Caco-2 (cell line): ENCODE measurements at regions not wholly inside any gene's neighbourhood (a gene's known extent, or its start where the extent isn't known, plus 50 kb on each side); places are given as distances from the start of the nearest gene placed in this dataset.

Experiments used
- BruUV-seq: library from RNA; stranded (reverse); fragments of 400-500 nt; replicated peaks from 2 replicates; lab custom pipeline; 2021; lab: Mats Ljungman, UMichigan
- CTCF ChIA-PET: fragments of 300-600 bp; sonication (Branson Sonifier 250); formaldehyde crosslinking; loops from one replicate; lab custom pipeline; 2022; ENCODE audit warnings: antibody characterized with exemption; lab: Charles Lee
- POLR2A ChIA-PET: fragments of 300-600 bp; sonication (Branson Sonifier 250); formaldehyde crosslinking; loops from one replicate; lab custom pipeline; 2022; ENCODE audit warnings: antibody characterized with exemption; lab: Charles Lee
- DNase-seq, 2 experiments: peaks; one replicate each; pipeline versions ENCODE4 v3.0.0 to v3.0.0-alpha.2; 2020 to 2022
- H3K27me3 ChIP-seq: replicated peaks from 2 replicates; pipeline ENCODE4 v1.6.0; 2011; ENCODE audit warnings: low read length; ENCODE audit not compliant: control insufficient read depth, insufficient read depth
- H3K36me3 ChIP-seq: 2 replicates; pipeline ENCODE4 v1.5.1; 2011; ENCODE audit warnings: low read length; ENCODE audit not compliant: control insufficient read depth, insufficient read depth
- H3K4me1 ChIP-seq: fragments of 250-450 bp; sonication (Bioruptor Pico); 2 replicates; pipeline ENCODE4 v1.5.1; 2020; ENCODE audit warnings: mild to moderate bottlenecking
- H3K4me3 ChIP-seq: 2 replicates; pipeline ENCODE4 v1.5.1; 2011; ENCODE audit warnings: low read depth, mild to moderate bottlenecking, control low read depth, low read length
- H3K9me3 ChIP-seq: fragments of 250-450 bp; sonication (Bioruptor Pico); 2 replicates; pipeline ENCODE4 v1.5.1; 2020; ENCODE audit warnings: mild to moderate bottlenecking, moderate library complexity
- H3K27ac Mint-ChIP-seq: one replicate; pipeline ENCODE4 v1.8.0; 2022; ENCODE audit warnings: mixed read lengths; ENCODE audit not compliant: unreplicated experiment
- H3K27me3 Mint-ChIP-seq: one replicate; pipeline ENCODE4 v1.8.0; 2022; ENCODE audit warnings: mixed read lengths; ENCODE audit not compliant: insufficient read depth, unreplicated experiment
- H3K36me3 Mint-ChIP-seq: one replicate; pipeline ENCODE4 v1.8.0; 2022; ENCODE audit warnings: mild to moderate bottlenecking, mixed read lengths; ENCODE audit not compliant: insufficient read depth, unreplicated experiment
- H3K4me1 Mint-ChIP-seq: one replicate; pipeline ENCODE4 v1.8.0; 2022; ENCODE audit warnings: low read depth, mixed read lengths; ENCODE audit not compliant: unreplicated experiment
- H3K4me3 Mint-ChIP-seq: one replicate; pipeline ENCODE4 v1.8.0; 2022; ENCODE audit warnings: mild to moderate bottlenecking, moderate library complexity, mixed read lengths; ENCODE audit not compliant: unreplicated experiment
- H3K9me3 Mint-ChIP-seq: one replicate; pipeline ENCODE4 v1.8.0; 2022; ENCODE audit warnings: mixed read lengths; ENCODE audit not compliant: unreplicated experiment
- CTCF ChIP-seq, 2 experiments: fragments of 200-600 bp in 1 of 2; IDR thresholded peaks; 1 replicate in 1 of 2; 2 replicates in 1 of 2; pipeline versions ENCODE4 v1.5.1 to v1.8.0; 2011 to 2022; ENCODE audit warnings: antibody characterized with exemption in 1 of 2, control low read depth in 1 of 2, inconsistent platforms in 1 of 2, low read depth in 1 of 2, low read length in 1 of 2, mild to moderate bottlenecking in 1 of 2, moderate library complexity in 1 of 2; ENCODE audit not compliant: insufficient read depth in 1 of 2, severe bottlenecking in 1 of 2, unreplicated experiment in 1 of 2
- intact Hi-C: fragments of 100-400 bp; cut with micrococcal nuclease; formaldehyde crosslinking; loops from one replicate; pipeline ENCODE4 v1.10.0; 2022; ENCODE audit not compliant: unreplicated experiment

- no peaks in the 10 kb centered on the region for H3K36me3 Mint-ChIP-seq
- ChIA-PET POLR2A (no interaction called here), CTCF (no interaction called here)
- H3K4me1 Mint-ChIP-seq: no peaks in the 10 kb centered on the region
- no peak overlapping the region for H3K4me3 ChIP-seq
- H3K36me3 ChIP-seq: no peaks in the 10 kb centered on the region
- H3K9me3 Mint-ChIP-seq: no peaks in the 10 kb centered on the region
- no peak for DNase-seq
- no peaks in the 10 kb centered on the region for H3K9me3 ChIP-seq
- H3K4me1 ChIP-seq: no peaks in the 10 kb centered on the region
- intact Hi-C loops: no loop called here
- no peak for TF ChIP-seq CTCF (IDR thresholded peaks at IDR 0.05; ENCODE audit: insufficient read depth in 1 of 2, low read depth in 1 of 2, low read length in 1 of 2, severe bottlenecking in 1 of 2, unreplicated experiment in 1 of 2)
- H3K27ac Mint-ChIP-seq: no peak overlapping the region
- H3K27me3 ChIP-seq: no peaks in the 10 kb centered on the region; the same call in 1 of the 2 replicates
- no peak overlapping the region for H3K4me3 Mint-ChIP-seq
- no TSS peak for BruUV-seq
- H3K27me3 Mint-ChIP-seq: peaks cover 18% of the 10 kb centered on the region
These were observed 592.6 kb downstream of the SLC4A3 start for GRCh38 chr2:220220009-220220408.

DNA sequence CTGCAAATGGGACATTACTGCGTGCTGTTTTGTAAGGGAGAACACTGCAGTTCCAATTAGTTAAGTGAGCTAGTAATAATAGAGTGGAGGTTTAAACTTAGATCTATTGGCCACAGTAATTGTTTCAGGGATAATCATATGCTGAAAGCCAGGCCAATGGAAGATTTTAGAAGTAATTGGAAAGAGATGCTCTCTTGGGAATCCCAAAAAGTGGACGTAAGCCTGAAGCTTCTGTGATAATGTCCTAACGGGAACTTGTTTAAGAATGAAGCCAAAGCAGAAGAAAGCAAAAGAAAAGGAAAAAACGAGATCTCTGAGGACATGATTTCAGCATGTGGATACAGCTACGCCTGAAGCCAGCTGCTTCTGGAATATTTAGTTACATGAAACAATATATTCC is 594.6 kb downstream of the SLC4A3 start:
- H3K4me1 Mint-ChIP-seq: no peaks in the 10 kb centered on the region
- DNase-seq: no peak
- Histone ChIP-seq H3K4me1 (no peaks in the 10 kb centered on the region), H3K4me3 (no peak overlapping the region), H3K36me3 (no peaks in the 10 kb centered on the region), H3K9me3 (no peaks in the 10 kb centered on the region), H3K27me3 (no peaks in the 10 kb centered on the region; the same call in 1 of the 2 replicates)
- H3K27ac Mint-ChIP-seq: no peak overlapping the region
- BruUV-seq: no TSS peak
- peaks cover 17% of the 10 kb centered on the region for H3K27me3 Mint-ChIP-seq
- no peaks in the 10 kb centered on the region for H3K9me3 Mint-ChIP-seq
- ChIA-PET CTCF (no interaction called here), POLR2A (no interaction called here)
- no peak overlapping the region for H3K4me3 Mint-ChIP-seq
- no peak for TF ChIP-seq CTCF (IDR thresholded peaks at IDR 0.05; ENCODE audit: insufficient read depth in 1 of 2, low read depth in 1 of 2, low read length in 1 of 2, severe bottlenecking in 1 of 2, unreplicated experiment in 1 of 2)
- H3K36me3 Mint-ChIP-seq: no peaks in the 10 kb centered on the region
- intact Hi-C loops: no loop called here

GRCh38 chr2:220224691-220225543 is 597.5 kb downstream of the SLC4A3 start:
- Mint-ChIP-seq H3K27me3 (peaks cover 11% of the 10 kb centered on the region), H3K36me3 (no peaks in the 10 kb centered on the region), H3K4me1 (no peaks in the 10 kb centered on the region), H3K9me3 (no peaks in the 10 kb centered on the region), H3K4me3 (no peak overlapping the region), H3K27ac (no peak overlapping the region)
- Histone ChIP-seq H3K36me3 (no peaks in the 10 kb centered on the region), H3K4me1 (no peaks in the 10 kb centered on the region), H3K27me3 (no peaks in the 10 kb centered on the region; the same call in 1 of the 2 replicates), H3K9me3 (no peaks in the 10 kb centered on the region), H3K4me3 (no peak overlapping the region)
- intact Hi-C loops: no loop called here
- CTCF ChIA-PET: no interaction called here
- TF ChIP-seq CTCF (IDR thresholded peaks at IDR 0.05; ENCODE audit: insufficient read depth in 1 of 2, low read depth in 1 of 2, low read length in 1 of 2, severe bottlenecking in 1 of 2, unreplicated experiment in 1 of 2): no peak
- no peak for DNase-seq
- POLR2A ChIA-PET: no interaction called here
- BruUV-seq: no TSS peak
